HG03196 (cell line): ENCODE measurements at regions not wholly inside any gene's neighbourhood (a gene's known extent, or its start where the extent isn't known, plus 50 kb on each side); places are given as distances from the start of the nearest gene placed in this dataset.
"Not testable (repeated sequence)": the region's sequence is repeated elsewhere in the genome, so short reads cannot be mapped to it uniquely, and the experiment has no call there.

ENCODE experiments used
- ATAC-seq: cut with Tn5 transposase; IDR thresholded peaks from one replicate; pipeline ENCODE4 v1.9.1; 2021; ENCODE audit not compliant: unreplicated experiment

GRCh38 chrX:63581906-63582305 lies 203.1 kb downstream of the ARHGEF9 start:
- no peak for ATAC-seq

DNA sequence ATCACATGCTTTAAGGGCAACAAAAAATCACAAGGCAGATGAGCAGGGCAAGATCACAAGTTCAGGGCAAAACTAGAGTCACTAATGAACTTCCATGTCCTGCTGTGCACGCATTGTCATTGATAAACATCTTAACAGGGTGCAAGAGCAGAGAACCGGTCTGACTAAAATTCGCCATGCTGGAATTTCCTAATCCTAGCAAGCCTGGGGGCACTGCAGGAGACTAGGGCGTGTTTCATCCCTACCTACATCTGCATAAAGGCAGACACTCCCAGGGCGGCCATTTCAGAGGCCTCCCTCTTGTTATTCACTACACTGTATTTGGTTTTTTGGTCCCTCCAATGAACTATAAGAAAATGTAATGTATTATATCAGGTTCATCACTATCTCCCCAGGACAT lies 203.6 kb downstream of the ARHGEF9 start:
- ATAC-seq = no peak

- no peak for ATAC-seq
Observed at GRCh38 chrX:63576533-63576932, 208.5 kb downstream of the ARHGEF9 start.

- not testable (repeated sequence) for ATAC-seq
Observed at GRCh38 chrX:63575700-63576099, 209.3 kb downstream of the ARHGEF9 start.

DNA sequence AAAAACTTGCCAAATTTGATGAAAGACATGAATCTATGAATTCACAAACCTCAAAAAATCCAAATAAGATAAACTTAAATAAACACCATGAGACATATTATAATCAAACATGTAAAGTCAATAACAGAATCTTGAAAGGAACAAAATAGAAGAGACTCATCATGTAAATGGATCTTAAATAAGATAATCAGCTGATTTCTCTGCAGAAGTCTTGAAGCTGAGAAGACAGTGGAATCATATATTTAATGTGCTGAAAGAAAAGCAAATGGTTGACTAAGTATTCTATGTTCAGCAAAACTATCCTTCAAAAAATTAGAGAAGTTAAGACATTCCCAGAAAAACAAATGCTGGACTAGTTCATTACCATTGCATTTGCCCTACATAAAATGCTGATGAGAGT lies 215.7 kb upstream of the SPIN4 start:
- no peak for ATAC-seq

DNA sequence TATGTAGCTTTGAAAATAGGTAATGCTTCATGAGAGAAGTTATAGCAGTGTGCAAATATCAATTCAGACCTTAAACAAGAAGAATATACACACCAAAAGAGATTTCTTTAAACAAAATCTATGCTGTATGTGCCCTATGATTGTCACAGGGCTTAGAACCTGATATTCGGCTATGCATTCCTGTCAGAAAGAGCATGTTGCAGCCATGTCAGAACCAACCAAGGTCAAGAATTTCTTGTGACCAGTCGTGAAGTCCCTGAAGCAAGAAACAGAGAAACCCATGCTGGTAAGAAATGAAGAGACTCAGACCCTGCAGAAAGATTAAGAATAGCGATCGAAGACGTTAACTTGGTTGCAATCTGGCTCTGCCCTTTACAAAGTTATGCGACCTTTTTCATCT lies 210.3 kb upstream of the SPIN4 start:
- no peak for ATAC-seq

GRCh38 chrX:63560601-63561218 lies 209.6 kb upstream of the SPIN4 start:
- peak; percentile 98 for ATAC-seq

DNA sequence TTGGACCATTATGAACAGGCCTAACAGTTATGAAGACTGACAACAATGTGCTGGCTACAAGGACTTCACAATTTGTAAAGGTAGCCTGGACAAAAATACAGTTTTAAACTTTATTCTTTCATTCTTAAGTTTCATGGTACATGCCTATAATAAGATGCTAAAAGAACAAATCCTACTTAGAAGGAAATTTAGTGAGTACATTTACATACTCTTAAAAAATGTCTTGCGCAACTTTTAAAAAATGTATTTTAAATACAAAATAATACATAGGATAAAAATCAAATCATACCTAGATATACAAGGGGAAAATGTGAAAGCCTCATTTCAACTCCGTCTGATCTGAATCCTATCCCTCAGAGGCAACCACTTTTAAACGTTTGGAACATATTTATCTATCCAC lies 200.7 kb upstream of the SPIN4 start:
- no peak for ATAC-seq

GRCh38 chrX:63530654-63531053 lies 179.5 kb upstream of the SPIN4 start:
- ATAC-seq = no peak

DNA sequence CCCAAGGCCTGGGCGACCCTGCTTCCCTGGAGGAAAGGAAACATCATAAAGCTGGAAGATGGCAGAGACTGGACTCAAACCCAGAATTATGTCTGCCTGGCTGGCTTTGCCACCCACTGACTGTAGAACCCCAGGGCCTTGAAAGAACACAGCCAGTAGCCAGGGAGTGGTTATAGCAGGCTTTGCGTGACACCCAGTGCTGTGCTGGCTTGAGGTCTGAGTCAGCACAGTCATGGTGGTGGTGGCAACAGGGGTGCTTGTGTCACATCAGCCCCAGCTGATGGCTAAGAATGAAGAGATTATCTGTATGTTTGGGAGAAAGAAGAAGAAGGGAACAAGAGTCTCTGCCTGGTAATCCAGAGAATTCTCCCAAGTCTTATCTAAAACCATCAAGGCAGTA lies 178.8 kb upstream of the SPIN4 start:
- no peak for ATAC-seq

- no peak for ATAC-seq
Observed at GRCh38 chrX:63526863-63527262, 175.7 kb upstream of the SPIN4 start.

GRCh38 chrX:63525491-63525890 lies 174.4 kb upstream of the SPIN4 start:
- no peak for ATAC-seq

DNA sequence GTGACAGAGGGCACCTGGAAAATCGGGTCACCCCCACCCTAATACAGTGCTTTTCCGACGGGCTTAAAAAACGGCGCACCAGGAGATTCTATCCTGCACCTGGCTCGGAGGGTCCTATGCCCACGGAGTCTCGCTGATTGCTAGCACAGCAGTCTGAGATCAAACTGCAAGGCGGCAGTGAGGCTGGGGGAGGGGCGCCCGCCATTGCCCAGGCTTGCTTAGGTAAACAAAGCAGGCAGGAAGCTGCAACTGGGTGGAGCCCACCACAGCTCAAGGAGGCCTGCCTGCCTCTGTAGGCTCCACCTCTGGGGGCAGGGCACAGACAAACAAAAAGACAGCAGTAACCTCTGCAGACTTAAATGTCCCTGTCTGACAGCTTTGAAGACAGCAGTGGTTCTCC lies 168.2 kb upstream of the SPIN4 start:
- ATAC-seq = not testable (repeated sequence)

GRCh38 chrX:63514569-63515080 lies 163.5 kb upstream of the SPIN4 start:
- no peak for ATAC-seq

- no peak for ATAC-seq
Observed at GRCh38 chrX:63513825-63514568, 162.9 kb upstream of the SPIN4 start.

DNA sequence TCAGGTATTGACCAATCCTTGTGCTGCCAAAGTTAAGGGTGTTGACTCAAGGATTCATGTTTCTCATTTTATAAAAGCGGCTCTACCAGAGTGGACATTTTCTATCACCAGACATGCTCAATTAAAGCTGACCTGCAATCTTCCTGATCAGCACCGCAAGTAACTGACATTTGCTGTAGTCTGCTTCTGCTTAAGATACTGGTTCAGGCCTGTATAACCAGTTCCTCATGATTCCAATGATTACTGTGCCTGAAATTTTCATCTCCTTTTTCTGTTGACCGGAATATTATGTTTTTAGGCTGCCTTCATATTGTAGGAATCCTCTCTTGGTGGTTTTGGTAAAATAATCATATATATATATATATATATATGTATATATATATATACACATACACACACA lies 160.2 kb upstream of the SPIN4 start:
- no peak for ATAC-seq

DNA sequence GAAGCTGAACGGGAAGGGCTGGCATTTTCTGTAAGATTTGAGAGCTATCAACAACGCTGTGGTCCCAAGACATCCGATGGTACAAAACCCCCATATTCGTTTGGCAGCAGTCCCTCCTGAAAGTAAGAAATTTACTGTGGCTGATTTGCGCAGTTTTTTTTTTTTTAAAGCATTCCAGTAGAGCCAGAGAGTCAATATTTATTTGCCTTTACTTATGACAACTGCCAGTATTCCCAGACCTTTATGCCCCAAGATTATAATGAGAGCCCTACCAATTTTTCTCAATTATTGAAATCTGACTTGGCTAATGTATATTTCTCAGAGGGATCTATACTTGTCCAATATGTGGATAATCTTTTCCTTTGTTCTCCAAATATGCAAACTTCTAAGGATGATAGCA lies 157.5 kb upstream of the SPIN4 start:
- no peak for ATAC-seq

GRCh38 chrX:63506320-63506719 lies 155.2 kb upstream of the SPIN4 start:
- no peak for ATAC-seq

DNA sequence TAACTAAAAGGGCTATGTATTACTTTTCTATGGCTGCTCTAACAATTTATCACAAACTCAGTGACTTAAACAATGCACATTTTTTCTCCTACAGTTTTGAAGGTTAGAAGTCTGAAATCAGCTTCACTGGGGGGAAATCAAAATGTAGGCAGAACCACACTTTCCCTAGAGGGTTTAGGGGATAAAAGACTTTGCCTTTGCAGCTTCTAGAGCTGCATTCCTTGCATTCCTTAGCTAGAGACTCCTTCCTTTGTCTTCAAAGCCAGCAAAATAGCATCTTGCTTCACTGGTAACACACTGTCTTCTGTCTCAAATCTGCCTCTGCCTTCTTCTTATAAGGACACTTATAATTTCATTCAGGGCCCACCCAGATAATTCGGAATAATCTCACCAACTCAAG lies 152.4 kb upstream of the SPIN4 start:
- ATAC-seq = no peak

GRCh38 chrX:63488546-63489373 lies 137.6 kb upstream of the SPIN4 start:
- ATAC-seq = no peak

DNA sequence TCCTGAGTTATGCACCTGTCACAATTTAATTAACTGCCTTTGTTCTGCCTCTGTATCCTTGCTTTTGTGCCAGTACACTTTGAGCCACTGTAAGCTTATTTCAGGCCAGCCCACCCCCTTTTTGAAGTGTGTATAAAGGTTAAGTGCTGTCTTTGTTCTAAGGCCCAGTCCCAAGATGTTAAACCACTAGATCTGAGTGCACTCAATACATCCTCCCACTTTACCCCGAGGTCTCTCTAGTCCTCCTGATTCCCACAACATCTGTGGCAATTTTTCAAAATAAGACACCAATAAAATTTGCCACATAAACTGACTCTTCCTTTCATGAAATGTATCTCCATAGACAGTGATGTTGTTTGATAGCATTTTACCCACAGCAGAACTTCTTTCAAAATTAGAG lies 124.1 kb upstream of the SPIN4 start:
- no peak for ATAC-seq

DNA sequence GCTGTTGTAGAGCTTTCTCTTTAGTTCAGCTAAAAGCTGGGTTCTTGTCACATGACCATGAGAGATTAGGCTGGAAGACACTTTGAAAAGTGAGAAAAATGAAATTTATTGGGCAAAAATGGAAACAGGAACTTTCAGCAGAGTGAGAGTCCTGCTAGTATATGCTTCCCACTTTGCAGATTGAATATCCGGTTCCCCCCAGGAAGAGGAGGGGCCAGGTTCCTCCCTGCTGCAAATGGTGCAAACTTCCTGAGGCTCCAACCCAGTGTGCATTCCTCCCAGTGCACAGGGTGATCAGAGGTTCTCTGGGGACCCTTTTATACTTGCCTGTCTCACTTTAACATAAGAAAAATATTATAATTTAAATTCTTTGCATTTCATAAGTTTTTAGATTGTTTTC lies 119.9 kb upstream of the SPIN4 start:
- no peak for ATAC-seq
